ENCODE measurements at regions not wholly inside any gene's neighbourhood (a gene's known extent, or its start where the extent isn't known, plus 50 kb on each side); places are given as distances from the start of the nearest gene placed in this dataset.

DNA sequence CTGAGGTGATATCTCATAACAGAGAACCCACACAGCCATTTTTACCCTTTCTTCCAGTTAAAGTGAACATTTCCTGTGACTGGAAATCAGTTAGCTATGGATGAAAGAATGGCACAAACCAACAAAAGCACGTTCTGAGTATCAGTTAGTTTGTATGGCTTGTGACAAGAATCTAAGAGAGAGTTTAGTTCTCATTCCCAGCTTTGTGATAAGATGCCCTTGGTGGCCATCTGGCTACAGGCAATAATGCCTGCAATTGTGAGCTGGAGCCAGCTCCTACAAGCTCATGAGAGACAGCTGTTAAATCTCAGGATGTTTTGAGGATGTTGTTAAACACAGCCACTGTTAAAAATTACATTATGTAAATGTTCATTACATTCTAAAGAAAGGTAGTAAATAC is 122.0 kb upstream of the FRMD6 start:
- TF ChIP-seq EZH2 (IDR thresholded peaks at IDR 0.05; ENCODE audit: insufficient read depth, poor library complexity, severe bottlenecking) (no peak), EZH2phosphoT487 (IDR thresholded peaks at IDR 0.05; ENCODE audit: insufficient read depth, low read depth) (no peak)
